Spinal cord (tissue), 9 donors: ENCODE measurements at regions not wholly inside any gene's neighbourhood (a gene's known extent, or its start where the extent isn't known, plus 50 kb on each side); places are given as distances from the start of the nearest gene placed in this dataset.
A peak's percentile ranks its signal among the peaks of the same experiment; 100 is the strongest.

Experiments
- DNase-seq, 6 donors: peaks; one replicate each; pipeline versions ENCODE4 v3.0.0 to v3.0.0-alpha.2; 2013 to 2015; ENCODE audit warnings: low spot score in 6 of 6, low read depth in 4 of 6
- H3K27ac ChIP-seq: one replicate; pipeline ENCODE4 v1.5.1; 2013; ENCODE audit warnings: low read depth, low read length, control low read depth
- H3K27me3 ChIP-seq: one replicate; pipeline ENCODE4 v1.6.1; 2013; ENCODE audit warnings: low read length; ENCODE audit not compliant: control insufficient read depth, insufficient read depth
- H3K36me3 ChIP-seq: one replicate; pipeline ENCODE4 v1.6.1; 2013; ENCODE audit warnings: low read length; ENCODE audit not compliant: control insufficient read depth, insufficient read depth
- H3K4me1 ChIP-seq: one replicate; pipeline ENCODE4 v1.6.1; 2013; ENCODE audit warnings: low read length; ENCODE audit not compliant: control insufficient read depth, insufficient read depth
- H3K4me3 ChIP-seq: one replicate; pipeline ENCODE4 v1.5.1; 2013; ENCODE audit warnings: low read depth, low read length, control low read depth
- H3K9me3 ChIP-seq: one replicate; pipeline ENCODE4 v1.6.1; 2013; ENCODE audit warnings: low read length; ENCODE audit not compliant: control insufficient read depth, insufficient read depth
- whole genome bisulfite sequencing: methylation state at CpG from one replicate; pipeline ENCODE4 v1.1.5; 2013; ENCODE audit warnings: missing lambda C conversion rate; ENCODE audit not compliant: insufficient coverage; 5-methylcytosine and 5-hydroxymethylcytosine counted together
- donor health status: healthy.

DNA sequence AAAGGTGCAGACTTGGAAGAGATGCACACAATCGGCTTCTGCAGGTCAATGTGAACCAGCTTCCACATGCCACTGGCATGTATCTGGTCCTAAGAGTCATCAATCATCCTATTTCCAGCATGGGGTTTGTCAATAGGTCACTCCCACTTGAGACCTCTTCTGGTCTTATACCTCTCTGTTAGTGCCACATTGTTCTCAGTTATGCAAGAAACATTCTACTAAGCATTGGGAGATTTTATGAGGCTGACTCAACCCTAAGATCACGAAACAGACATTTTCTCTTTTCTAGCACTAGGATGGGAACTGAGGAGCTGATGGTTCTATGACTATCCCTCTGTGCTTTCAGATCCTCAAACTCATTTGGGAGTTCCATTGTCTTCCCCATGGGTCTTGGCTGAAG lies 581.5 kb upstream of the KLF12 start:
- peaks cover 1% of the 10 kb centered on the region for H3K9me3 ChIP-seq
- H3K36me3 ChIP-seq, result no peaks in the 10 kb centered on the region
- no peaks in the 10 kb centered on the region for H3K4me1 ChIP-seq
- H3K27me3 ChIP-seq, result no peaks in the 10 kb centered on the region
- H3K4me3 ChIP-seq, result no peak overlapping the region
- no peak overlapping the region for H3K27ac ChIP-seq
- DNase-seq, result no peak
- 83% methylated on average over 1 of the region's 2 CpGs for WGBS

DNA sequence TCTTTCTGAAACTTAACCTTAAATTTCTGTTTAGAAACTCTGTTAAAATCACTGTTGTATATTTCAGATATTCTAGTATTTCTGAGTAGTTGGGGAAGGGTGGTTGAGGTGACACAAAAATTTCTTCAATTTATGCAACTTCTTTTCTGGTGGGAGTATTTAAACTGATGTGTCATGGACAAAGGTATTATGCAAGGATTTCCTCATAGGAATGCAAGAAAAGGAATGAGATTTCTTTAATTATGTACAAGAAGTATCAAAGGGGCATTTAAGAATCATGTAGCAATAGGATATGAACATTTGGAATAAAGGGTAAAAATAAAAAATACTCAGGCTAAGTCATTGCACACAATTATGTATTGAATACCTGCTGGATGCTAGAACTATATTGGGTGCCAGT lies 575.8 kb upstream of the KLF12 start:
- H3K27ac ChIP-seq, result no peak overlapping the region
- H3K4me1 ChIP-seq, result no peaks in the 10 kb centered on the region
- no peak overlapping the region for H3K4me3 ChIP-seq
- H3K36me3 ChIP-seq, result no peaks in the 10 kb centered on the region
- DNase-seq, result no peak
- no peaks in the 10 kb centered on the region for H3K9me3 ChIP-seq
- H3K27me3 ChIP-seq, result no peaks in the 10 kb centered on the region

DNA sequence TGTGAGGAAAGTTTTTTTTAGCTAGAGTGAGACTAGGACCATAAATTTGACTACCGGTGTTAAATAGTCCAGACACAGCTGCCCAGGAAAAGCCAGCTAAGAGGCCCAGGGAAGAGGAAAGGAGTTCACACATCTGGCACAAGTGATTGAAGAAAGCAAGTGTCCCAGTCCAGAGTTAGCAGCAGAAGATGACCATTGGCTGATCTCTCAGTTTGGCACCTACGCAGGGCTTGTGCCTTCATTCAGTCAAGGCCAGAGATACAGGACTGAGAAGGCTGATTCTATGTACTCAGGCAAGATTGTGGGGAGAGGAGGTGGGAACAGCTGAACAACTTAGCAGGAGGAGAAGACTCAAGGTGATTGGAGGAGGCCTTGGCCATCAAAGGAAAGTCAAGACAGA lies 575.0 kb upstream of the KLF12 start:
- DNase-seq, result no peak
- 93% methylated on average over 1 of the region's 2 CpGs for WGBS
- Histone ChIP-seq H3K9me3 (no peaks in the 10 kb centered on the region), H3K27ac (no peak overlapping the region), H3K36me3 (no peaks in the 10 kb centered on the region), H3K4me3 (no peak overlapping the region), H3K4me1 (no peaks in the 10 kb centered on the region), H3K27me3 (no peaks in the 10 kb centered on the region)

DNA sequence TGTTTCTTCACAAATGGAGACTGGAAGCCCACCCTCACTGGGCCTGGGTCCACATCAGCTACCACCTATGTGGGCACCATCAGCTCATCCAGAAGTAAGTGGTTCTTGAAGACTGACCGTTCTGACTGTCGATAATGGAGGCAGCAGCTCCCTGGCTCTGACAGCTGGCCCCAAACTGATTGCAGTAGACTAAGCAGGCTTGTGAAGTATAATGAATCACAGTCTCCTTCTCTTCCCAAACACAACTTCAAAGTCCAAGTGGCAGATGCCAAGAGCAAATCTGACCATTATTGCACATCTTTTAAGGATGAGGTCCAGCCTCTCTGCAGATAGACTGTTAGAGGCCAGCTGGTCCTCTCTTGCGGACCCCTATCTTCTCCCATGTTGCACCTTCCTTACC lies 574.4 kb upstream of the KLF12 start:
- no peak overlapping the region for H3K4me3 ChIP-seq
- no peak overlapping the region for H3K27ac ChIP-seq
- WGBS, result no CpG with 5 or more reads among the region's 3 CpGs
- no peaks in the 10 kb centered on the region for H3K4me1 ChIP-seq
- no peaks in the 10 kb centered on the region for H3K36me3 ChIP-seq
- H3K27me3 ChIP-seq, result no peaks in the 10 kb centered on the region
- no peaks in the 10 kb centered on the region for H3K9me3 ChIP-seq
- no peak for DNase-seq

DNA sequence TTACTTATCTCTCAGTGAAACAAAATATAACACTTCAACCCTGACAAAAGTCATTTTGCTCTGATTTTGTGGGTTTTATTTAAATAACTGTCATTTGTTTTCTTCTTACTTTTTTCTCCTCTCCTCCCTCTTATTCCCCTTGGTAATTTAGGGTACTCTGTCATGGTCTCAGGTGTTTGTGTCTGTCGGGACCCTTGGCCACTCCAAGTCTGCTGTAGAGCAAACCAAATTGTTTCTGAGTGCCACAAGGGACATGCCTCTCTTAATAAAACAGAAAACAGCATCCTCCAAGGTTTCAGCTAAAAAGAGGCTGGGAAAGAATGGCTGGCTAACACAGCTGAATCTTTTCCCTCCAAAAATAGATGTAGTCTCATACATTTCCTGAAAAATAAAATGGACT lies 573.1 kb upstream of the KLF12 start:
- Histone ChIP-seq H3K27ac (no peak overlapping the region), H3K36me3 (no peaks in the 10 kb centered on the region), H3K4me1 (no peaks in the 10 kb centered on the region), H3K4me3 (no peak overlapping the region), H3K9me3 (no peaks in the 10 kb centered on the region), H3K27me3 (no peaks in the 10 kb centered on the region)
- WGBS, result no CpG with 5 or more reads among the region's 1 CpG
- no peak for DNase-seq

DNA sequence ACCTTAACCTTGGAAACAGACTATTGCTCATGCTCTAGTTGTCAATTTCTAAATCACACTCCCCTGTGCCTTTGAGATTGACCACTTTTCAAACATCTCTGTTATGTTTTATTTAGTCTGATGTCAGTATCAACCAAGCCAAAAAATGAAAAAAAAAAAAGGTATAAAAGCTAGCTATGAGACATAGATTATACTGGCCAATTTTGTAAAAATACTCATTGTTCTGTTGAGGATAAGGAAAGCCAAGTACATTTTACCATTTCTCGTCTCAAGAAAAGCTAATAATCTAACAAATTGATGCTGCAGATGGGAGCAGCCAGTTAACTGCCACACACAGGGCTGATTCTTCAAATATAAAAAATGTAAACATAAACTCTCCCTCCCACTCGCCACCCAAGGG lies 572.6 kb upstream of the KLF12 start:
- H3K4me3 ChIP-seq, result no peak overlapping the region
- no peaks in the 10 kb centered on the region for H3K27me3 ChIP-seq
- H3K36me3 ChIP-seq, result no peaks in the 10 kb centered on the region
- no peaks in the 10 kb centered on the region for H3K9me3 ChIP-seq
- H3K4me1 ChIP-seq, result no peaks in the 10 kb centered on the region
- WGBS, result no CpG with 5 or more reads among the region's 2 CpGs
- DNase-seq, result no peak
- no peak overlapping the region for H3K27ac ChIP-seq

DNA sequence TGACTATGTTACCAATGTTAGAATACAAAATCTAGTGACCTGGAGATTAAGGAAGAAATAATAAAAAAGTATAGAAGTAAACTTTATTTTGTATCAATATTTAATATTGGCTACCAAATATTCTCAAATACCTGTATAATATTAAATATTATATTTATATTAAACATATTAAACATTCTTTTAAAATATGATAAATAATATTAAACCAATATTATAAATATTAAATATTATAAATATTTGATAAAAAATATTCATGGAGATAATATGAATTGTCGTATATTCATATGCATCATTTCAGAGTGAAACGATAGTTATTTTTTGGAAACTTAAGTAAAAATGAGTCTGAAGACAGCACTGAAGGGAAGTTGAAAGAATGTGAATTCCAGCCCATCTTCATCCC lies 571.2 kb upstream of the KLF12 start:
- Histone ChIP-seq H3K27ac (no peak overlapping the region), H3K9me3 (no peaks in the 10 kb centered on the region), H3K36me3 (no peaks in the 10 kb centered on the region), H3K4me1 (no peaks in the 10 kb centered on the region), H3K27me3 (no peaks in the 10 kb centered on the region), H3K4me3 (no peak overlapping the region)
- DNase-seq, result no peak
- no CpG with 5 or more reads among the region's 2 CpGs for WGBS

DNA sequence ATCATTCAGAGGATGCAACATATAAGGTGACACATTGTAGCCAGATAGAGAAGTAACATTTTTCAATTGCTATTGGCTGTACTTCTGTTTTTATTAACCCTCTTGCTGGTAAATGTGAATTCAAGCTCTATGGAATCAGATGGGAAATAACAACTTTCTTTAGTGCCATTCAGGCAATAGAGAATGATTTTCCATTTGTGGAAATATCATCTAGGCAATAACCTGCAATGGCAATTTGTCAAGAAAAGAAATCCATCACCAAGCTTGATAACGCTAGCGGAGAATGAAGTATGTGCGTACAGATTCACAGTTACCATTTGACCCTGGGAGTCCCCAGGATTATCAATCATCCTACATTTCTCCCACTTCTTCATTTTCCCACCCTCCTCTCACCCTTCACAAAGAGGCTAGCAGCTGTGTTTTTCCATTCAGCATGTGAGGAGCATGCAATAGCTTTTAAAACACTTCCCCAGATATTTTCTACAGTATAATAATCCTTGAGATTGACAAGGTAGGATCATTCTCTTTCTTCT lies 569.7 kb upstream of the KLF12 start:
- H3K4me3 ChIP-seq, result no peak overlapping the region
- no peaks in the 10 kb centered on the region for H3K9me3 ChIP-seq
- H3K27ac ChIP-seq, result no peak overlapping the region
- H3K4me1 ChIP-seq, result no peaks in the 10 kb centered on the region
- no peaks in the 10 kb centered on the region for H3K27me3 ChIP-seq
- 67% methylated on average over 3 of the region's 3 CpGs for whole genome bisulfite sequencing
- peak in 1 of 6 donors; percentile 63 for DNase-seq
- no peaks in the 10 kb centered on the region for H3K36me3 ChIP-seq

DNA sequence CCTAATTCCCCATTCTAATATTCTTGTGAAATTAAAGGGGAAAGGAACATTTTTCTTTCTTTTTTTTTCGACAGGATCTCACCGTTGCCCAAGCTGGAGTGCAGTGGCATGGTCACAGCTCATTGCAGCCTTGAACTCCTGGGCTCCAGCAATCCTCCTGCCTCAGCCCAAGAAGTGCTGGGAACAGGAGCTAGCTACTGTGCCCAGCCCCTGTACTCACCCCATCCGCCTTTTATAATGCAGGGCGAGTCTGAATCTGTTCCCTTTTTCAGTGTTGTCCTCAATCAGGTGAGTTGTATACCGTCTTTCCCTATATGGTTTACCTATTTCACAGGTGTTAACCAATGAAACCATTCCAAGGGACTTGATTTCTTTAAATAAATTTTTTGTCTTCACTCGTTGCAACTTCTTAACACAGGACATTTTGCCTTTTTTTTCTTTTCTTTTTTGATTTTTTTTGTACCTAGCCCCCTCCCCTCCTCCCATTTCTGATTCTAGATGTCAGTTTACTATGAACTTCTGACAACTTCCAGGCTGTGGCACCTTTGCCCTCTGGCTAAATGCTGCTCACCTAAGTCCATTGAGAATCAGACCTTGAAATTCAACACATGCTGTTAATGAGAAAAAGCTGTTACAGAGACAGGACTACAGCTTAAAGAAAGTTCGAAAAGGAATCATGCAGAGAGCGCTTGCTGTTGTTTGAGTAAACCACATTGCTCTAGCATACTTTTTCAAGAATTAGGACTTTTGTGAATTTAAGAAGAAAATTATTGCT lies 562.1 kb upstream of the KLF12 start:
- Histone ChIP-seq H3K9me3 (no peaks in the 10 kb centered on the region), H3K27me3 (no peaks in the 10 kb centered on the region), H3K36me3 (no peaks in the 10 kb centered on the region), H3K4me1 (no peaks in the 10 kb centered on the region), H3K27ac (no peak overlapping the region), H3K4me3 (no peak overlapping the region)
- DNase-seq, result no peak
- WGBS, result 51% methylated on average over 5 of the region's 8 CpGs

DNA sequence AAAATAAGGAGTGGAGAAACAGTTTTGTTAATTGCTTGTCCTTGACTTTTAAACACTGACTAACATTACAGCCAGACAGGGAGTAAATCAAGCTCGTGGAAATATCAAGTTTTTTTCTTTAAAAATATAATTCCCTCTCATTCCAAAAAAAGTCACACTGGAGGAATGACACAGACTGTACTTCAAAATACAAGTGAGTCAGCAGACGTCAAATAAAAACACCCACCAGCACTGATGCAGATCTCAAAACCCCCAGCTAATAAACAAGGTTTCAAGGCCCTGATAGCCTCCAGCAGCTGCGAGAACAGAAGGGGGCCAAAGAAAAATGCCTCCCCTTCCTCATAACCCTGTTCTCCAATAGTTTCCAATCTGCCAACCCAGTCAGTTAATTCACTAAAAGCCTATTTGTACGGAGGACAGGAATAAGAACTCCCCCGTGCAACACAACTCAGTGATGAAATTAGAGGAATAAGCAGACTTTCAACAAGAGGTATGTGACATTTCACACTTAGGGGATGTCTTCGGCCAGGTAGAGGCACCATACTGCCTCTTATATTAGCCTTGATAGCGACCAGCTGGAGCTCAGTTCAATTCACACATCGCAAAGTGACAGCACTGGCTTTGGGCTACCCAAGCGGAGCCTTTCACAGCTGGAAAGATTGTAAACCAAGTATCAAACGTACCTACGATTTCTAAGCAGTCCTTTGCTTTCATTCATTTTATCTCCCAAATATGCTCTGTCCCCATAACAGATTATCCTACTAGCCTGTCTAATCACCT lies 561.0 kb upstream of the KLF12 start:
- H3K4me1 ChIP-seq, result no peaks in the 10 kb centered on the region
- peak in 1 of 6 donors; percentile 68 for DNase-seq
- no peaks in the 10 kb centered on the region for H3K36me3 ChIP-seq
- no peak overlapping the region for H3K27ac ChIP-seq
- no peaks in the 10 kb centered on the region for H3K27me3 ChIP-seq
- no peak overlapping the region for H3K4me3 ChIP-seq
- WGBS, result 38% methylated on average over 8 of the region's 11 CpGs
- H3K9me3 ChIP-seq, result no peaks in the 10 kb centered on the region
